ENCODE measurements at regions not wholly inside any gene's neighbourhood (a gene's known extent, or its start where the extent isn't known, plus 50 kb on each side); places are given as distances from the start of the nearest gene placed in this dataset.

GRCh38 chr10:111837086-111837485 is 346.5 kb downstream of the GPAM start:
- DNase-seq, result no peak

DNA sequence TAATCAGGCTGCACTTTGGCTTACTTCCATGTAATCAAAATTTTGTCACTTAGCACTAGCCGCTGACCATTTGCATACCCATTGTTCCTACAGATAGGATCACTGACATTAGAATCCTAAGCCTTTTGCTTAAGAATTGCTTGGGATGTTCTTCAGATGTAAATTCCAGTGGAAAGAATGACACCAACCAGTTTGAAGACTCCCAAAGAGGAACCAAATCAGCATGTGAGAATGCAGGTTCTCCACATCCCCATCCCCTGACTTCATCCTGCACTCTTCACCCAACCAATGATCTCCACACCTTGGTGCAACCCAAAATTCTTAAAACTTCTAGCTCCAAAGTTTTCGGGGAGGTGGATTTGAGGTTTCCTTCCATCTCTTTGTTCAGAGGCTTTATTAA is 345.6 kb downstream of the GPAM start:
- no peak for DNase-seq

DNA sequence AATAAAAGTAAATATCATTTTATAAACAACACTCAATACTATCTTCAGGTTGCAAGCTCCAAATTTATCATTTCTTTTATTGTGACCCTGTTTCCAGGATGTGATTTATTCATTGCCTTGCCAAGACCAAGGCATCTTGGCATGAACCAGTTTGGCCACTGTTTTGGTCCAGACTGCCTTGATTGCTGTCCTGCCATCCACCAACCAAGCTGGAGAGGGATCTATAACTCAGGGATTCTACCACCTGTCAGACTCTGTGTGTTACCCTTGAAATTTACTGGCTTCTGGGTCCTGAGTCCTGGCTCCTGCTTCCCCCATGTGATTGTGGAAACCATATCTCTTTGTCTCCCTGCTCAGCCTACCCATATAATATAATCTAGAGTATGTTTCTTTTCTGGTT is 343.0 kb downstream of the GPAM start:
- DNase-seq, result no peak

DNA sequence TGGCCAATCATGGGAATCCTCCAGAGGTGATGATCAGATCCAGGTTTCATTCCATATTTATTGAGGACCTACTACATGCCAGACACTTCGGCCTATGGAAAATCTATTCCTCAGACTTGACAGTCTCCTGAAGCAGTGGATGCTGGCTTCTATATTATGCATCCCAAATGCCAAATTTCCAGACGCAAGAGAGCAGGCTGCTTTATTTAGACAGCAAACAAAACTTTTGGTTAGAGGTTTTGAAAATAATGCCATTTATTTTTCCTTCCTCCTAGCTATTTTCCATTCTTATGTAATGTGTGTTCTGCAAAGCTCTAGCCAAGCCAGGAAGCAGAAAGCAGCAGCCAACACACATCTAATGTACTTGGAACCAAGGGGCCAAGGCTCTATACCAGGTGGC is 330.8 kb downstream of the GPAM start:
- no peak for DNase-seq

DNA sequence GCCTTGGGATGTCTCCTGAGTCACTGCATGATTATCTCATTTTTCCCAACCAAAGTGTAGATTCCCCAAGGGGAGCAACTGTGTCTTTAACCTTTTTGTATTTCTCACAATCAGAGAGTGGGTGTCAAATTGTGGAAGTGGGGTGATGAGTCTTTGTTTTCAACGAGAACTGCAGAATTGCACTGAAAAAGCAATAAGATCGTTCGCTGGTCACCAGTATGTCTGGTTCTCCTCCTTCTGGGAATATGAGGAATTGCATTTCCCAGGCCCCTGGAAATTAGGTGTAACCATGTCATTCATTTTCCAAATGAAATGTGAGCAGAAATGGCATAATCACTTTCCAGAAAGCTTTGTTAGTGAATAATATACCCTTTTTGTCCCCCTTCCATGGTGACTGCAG is 326.9 kb downstream of the GPAM start:
- no peak for DNase-seq

DNA sequence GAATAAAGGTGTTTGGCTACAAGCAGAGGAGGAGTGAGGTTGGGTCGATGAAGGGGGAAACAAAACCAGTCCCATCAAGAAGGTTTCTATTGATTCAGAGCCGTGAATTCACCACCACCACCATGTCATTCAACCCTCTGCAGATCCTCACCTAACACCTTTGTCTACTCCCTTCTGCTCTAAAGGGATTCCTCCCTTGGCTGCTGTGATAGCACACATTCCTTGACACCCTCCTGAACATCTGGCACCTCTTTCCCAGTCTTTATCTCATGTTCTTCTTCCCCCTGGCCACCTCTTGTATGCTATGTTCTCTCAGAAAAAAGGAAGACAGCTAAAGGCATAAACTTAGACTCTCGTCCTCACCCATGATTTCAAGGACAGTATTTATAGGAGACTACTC is 318.0 kb downstream of the GPAM start:
- no peak for DNase-seq

DNA sequence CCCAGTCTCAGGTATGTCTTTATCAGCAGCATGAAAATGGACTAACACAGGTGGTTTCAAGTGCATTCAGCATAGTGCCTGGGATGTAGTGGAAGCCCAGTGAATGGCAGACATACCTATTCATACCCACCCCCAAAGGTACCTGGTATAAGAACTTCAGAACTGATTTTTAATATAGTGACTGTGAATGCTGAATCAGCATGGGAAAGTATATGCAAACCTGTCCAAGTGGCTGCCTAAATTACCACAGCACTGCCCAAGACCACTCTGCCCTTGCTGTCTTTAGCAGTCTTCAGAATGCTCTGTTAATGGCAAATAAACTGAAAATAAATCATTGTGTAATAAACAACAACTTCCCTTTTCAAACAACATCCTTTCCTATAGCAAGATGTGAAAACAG is 312.1 kb downstream of the GPAM start:
- no peak for DNase-seq

GRCh38 chr10:111872591-111872990 is 311.0 kb downstream of the GPAM start:
- no peak for DNase-seq

DNA sequence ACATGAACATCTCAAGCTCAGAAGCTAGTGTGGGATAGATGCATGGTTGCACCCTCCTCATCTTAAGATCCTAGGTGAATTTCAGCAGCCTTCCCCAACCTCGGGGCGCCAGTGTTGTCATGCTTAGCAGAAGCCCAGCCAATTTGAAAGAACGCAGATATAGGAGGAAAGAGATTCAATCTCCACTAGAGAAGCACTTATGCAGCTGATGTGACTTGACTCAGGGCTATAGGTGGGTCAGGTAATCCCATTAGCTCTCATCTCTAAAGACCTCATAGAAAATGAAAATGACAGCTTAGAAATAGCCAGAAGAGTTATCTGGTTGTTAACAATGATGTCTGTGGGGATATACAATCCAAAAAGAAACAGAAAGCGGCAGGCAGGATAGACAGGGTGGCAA is 310.5 kb downstream of the GPAM start:
- no peak for DNase-seq

GRCh38 chr10:111873621-111874135 is 309.9 kb downstream of the GPAM start:
- no peak for DNase-seq

DNA sequence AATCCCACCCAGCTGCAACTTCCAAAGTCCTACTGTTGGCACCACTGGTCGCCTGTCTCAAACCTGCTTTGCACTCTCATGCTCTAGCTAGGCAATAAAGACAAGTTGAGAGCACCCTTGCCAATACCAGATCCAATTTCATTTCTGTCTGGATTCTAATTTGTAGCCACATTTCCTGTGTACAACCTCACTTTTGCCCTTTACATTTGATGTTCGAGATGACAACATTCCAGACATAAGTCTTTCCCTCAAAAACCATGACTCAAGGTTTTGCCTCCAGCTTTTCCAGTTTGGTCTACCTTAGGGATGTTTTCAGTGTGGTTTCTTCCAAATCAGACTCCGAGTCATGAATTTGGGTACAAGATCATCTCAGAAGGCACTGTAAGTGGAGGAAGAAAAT is 309.0 kb downstream of the GPAM start:
- DNase-seq, result no peak

DNA sequence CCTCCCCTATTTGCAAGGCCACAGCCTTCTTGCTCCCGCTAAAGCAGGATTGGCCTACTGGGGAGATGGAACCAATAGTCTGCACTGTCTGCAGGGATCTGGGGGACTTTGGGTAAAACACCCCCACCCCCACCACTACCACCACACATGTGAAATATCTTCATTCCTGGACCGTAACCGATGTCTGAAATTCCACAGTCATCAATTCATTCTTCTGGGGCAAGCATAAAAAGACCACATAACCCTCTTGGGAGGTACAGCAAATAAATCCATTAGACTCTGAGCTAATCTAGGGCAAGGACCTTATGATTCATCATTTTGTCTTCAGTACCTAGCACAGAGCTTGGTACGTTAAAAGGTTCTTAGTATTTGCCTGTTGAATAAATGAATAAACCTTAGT is 307.8 kb downstream of the GPAM start:
- DNase-seq, result no peak

GRCh38 chr10:111877258-111877657 is 306.3 kb downstream of the GPAM start:
- DNase-seq, result no peak

GRCh38 chr10:111879969-111880368 is 303.6 kb downstream of the GPAM start:
- DNase-seq, result no peak

DNA sequence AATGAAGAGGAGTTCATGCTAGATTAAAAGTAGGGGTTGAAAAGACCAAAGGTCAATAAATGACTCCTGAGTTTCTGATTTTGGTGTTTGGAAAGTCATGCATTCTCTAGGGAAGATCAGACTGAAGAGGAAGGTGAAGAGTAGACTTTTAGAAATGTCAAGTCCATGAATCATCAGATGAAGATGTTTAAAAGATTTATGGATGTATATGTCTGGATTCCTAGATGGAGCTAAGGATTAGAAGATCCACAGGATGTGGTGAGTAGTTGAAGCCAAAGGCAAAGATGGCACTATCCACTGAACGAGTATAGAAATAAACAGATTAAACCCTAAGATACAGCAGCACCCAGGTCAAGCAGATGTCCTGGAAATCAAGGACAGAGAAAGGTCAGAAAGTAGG is 298.5 kb downstream of the GPAM start:
- DNase-seq, result no peak

- DNase-seq, result no peak
Observed at GRCh38 chr10:111885919-111886318, 297.6 kb downstream of the GPAM start.

- no peak for DNase-seq
Observed at GRCh38 chr10:111887266-111887665, 296.3 kb downstream of the GPAM start.

- no peak for DNase-seq
Observed at GRCh38 chr10:111890046-111890445, 293.5 kb downstream of the GPAM start.

DNA sequence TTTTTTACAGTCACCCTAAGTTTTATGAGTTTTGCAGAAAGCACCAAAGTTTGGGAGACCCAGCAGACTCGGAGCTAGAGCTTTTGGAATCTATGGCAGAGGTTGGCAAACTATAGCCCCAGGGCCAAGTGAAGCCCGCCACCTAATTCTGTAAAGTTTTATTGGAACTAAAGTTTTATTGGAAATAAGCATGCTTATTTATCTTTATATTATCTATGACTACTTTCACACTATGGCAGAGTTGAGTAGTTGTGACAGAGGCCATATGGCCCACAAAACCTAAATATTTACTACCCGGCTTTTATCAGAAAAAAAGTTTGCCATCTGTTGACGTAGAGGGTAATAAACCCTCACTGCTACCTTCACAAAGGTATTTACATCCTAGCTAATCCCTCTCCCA is 267.6 kb downstream of the GPAM start:
- no peak for DNase-seq

DNA sequence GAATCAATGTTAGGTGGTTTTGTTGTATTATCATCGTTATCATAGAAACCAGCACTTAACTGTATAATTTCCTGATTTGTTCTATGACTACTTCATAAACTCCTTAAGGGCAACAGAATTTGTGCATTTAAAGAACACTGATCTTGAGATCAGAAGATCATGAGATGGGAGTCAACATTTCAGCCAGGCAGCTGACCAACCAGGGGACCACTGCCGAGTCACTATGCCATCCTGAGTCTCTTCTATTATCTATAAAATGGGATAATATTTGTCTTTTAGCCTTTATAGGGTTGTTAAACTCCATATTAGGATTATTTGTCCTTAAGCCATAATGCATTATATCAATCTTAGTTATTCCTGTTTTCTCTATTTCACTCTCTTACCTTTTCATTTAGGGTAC is 261.7 kb downstream of the GPAM start:
- DNase-seq, result no peak

- no peak for DNase-seq
Observed at GRCh38 chr10:111923032-111923431, 260.5 kb downstream of the GPAM start.

DNA sequence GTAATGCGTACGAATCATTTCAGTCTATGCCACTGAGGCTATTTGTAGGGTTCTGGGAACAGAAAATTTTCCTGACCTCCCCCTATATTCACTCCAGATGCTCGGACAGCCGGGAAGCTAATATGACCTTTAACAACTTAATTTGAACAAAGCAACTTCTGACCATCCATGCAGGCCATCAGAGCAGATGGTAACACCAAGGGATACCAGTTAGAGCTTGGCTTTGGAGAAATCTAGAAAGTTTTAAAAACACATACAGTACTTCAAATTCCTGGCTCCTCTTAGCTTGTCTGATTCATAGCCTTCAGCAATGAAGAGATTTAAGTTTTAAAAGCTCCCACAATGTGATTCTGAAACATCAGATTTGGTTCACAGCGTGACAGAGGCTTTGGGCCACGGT is 257.3 kb downstream of the GPAM start:
- DNase-seq, result no peak

- no peak for DNase-seq
Observed at GRCh38 chr10:111933937-111934336, 249.6 kb downstream of the GPAM start.

GRCh38 chr10:111934931-111935330 is 248.6 kb downstream of the GPAM start:
- no peak for DNase-seq

- DNase-seq, result no peak
Observed at GRCh38 chr10:111936143-111936542, 247.4 kb downstream of the GPAM start.

DNA sequence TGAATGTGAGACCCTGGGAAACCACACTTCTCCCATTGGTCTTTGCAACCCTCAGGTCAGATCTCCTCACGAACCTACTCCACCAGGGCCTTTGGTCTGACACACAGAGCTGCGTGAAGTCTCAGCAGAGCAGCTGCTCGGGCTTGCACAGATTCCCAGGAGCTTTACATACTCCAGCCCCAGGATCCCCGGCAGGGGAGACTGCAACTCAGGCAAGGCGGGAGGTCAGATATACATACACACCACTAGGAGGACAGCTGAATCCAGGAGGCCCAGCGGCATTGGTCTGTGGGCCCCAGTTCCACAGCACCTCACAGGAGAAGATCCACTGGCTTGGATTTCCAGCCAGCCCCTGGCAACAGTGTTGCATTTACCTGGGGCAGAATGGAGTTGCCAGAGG is 239.2 kb downstream of the GPAM start:
- DNase-seq, result no peak
